PFSK-1 (cell line): ENCODE measurements at regions not wholly inside any gene's neighbourhood (a gene's known extent, or its start where the extent isn't known, plus 50 kb on each side); places are given as distances from the start of the nearest gene placed in this dataset.

ENCODE experiments used
- POLR2AphosphoS5 ChIP-seq: IDR thresholded peaks from 2 replicates; pipeline ENCODE4 v1.6.1; 2012; ENCODE audit warnings: low read depth, mild to moderate bottlenecking, control low read depth, low read length, moderate library complexity
- SIN3A ChIP-seq: IDR thresholded peaks from 2 replicates; pipeline ENCODE4 v1.6.1; 2012; ENCODE audit warnings: mild to moderate bottlenecking, low read length, moderate library complexity, borderline replicate concordance; ENCODE audit not compliant: insufficient read depth
- TF ChIP-seq, protein P1 (sequence below), 2 experiments: IDR thresholded peaks; 2 replicates each; pipeline versions ENCODE4 v1.6.1 to v1.8.0; 2011 to 2012; ENCODE audit warnings: low read depth in 2 of 2, low read length in 2 of 2, control low read depth in 1 of 2, inconsistent platforms in 1 of 2, mild to moderate bottlenecking in 1 of 2, moderate library complexity in 1 of 2; ENCODE audit not compliant: insufficient read depth in 1 of 2

DNA sequence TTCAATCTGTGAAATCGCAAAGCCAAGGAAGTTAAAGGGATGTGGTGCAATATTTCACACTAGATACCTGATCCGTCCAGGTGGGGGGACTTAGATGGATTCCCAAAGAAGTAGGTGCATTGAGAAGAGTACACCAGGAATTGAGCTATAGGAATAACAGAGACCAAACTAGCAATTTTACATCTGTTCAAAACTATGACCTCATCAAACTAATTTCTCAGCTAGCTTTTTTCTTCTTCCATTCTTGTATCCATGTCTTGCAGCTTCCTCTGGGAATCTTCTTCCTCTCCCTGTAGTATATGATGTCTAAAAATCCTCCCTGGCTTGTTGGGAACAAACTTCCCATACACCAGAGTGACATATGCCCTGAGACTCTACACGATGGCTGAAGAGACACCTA, 51.0 kb upstream of the PTPN13 start:
- TF ChIP-seq SIN3A (no peak), POLR2AphosphoS5 (no peak)
- TF ChIP-seq, protein P1, sequence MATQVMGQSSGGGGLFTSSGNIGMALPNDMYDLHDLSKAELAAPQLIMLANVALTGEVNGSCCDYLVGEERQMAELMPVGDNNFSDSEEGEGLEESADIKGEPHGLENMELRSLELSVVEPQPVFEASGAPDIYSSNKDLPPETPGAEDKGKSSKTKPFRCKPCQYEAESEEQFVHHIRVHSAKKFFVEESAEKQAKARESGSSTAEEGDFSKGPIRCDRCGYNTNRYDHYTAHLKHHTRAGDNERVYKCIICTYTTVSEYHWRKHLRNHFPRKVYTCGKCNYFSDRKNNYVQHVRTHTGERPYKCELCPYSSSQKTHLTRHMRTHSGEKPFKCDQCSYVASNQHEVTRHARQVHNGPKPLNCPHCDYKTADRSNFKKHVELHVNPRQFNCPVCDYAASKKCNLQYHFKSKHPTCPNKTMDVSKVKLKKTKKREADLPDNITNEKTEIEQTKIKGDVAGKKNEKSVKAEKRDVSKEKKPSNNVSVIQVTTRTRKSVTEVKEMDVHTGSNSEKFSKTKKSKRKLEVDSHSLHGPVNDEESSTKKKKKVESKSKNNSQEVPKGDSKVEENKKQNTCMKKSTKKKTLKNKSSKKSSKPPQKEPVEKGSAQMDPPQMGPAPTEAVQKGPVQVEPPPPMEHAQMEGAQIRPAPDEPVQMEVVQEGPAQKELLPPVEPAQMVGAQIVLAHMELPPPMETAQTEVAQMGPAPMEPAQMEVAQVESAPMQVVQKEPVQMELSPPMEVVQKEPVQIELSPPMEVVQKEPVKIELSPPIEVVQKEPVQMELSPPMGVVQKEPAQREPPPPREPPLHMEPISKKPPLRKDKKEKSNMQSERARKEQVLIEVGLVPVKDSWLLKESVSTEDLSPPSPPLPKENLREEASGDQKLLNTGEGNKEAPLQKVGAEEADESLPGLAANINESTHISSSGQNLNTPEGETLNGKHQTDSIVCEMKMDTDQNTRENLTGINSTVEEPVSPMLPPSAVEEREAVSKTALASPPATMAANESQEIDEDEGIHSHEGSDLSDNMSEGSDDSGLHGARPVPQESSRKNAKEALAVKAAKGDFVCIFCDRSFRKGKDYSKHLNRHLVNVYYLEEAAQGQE (IDR thresholded peaks at IDR 0.05; ENCODE audit: insufficient read depth in 1 of 2, low read depth in 2 of 2, low read length in 2 of 2): no peak
